ENCODE measurements at regions not wholly inside any gene's neighbourhood (a gene's known extent, or its start where the extent isn't known, plus 50 kb on each side); places are given as distances from the start of the nearest gene placed in this dataset.

- Mint-ChIP-seq H3K27me3 (peaks cover 24% of the 10 kb centered on the region), H3K27ac (no peak overlapping the region)
Observed at GRCh38 chr3:194971965-194972364, 286.3 kb downstream of the FAM43A start.

DNA sequence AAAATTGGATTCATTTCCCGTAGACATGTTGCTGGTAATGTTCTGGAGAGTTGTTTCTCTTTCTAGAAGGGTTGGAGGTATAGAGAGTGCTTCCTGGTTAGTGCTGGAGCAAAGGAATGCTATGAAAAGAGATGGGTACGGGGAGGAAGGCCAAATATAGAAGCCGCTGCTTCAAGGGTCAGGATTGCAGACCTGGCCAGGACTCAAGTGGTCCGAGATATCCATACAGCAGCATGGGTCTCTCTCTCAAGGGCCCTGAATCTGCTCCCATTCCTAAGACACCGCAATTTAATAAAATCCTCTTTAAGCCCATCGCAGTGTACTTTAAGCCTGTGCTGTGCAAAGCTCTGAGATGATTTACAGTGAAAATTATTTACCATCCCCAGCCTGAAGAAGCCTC, 287.0 kb downstream of the FAM43A start:
- TF ChIP-seq, protein P1, sequence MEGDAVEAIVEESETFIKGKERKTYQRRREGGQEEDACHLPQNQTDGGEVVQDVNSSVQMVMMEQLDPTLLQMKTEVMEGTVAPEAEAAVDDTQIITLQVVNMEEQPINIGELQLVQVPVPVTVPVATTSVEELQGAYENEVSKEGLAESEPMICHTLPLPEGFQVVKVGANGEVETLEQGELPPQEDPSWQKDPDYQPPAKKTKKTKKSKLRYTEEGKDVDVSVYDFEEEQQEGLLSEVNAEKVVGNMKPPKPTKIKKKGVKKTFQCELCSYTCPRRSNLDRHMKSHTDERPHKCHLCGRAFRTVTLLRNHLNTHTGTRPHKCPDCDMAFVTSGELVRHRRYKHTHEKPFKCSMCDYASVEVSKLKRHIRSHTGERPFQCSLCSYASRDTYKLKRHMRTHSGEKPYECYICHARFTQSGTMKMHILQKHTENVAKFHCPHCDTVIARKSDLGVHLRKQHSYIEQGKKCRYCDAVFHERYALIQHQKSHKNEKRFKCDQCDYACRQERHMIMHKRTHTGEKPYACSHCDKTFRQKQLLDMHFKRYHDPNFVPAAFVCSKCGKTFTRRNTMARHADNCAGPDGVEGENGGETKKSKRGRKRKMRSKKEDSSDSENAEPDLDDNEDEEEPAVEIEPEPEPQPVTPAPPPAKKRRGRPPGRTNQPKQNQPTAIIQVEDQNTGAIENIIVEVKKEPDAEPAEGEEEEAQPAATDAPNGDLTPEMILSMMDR (conservative IDR thresholded peaks at IDR 0.05), result no peak
- peaks cover 25% of the 10 kb centered on the region for H3K27me3 Mint-ChIP-seq
- no peak overlapping the region for H3K4me3 Mint-ChIP-seq
- no peak for DNase-seq (ENCODE audit: extremely low spot score, unreplicated experiment)
- H3K36me3 Mint-ChIP-seq, result no peaks in the 10 kb centered on the region
- no peaks in the 10 kb centered on the region for H3K4me1 Mint-ChIP-seq (ENCODE audit: unreplicated experiment)
- no peak overlapping the region for H3K27ac Mint-ChIP-seq
- H3K9me3 Mint-ChIP-seq, result peaks cover 6% of the 10 kb centered on the region

More at GRCh38 chr3:194971965-194972364, 286.3 kb downstream of the FAM43A start:
- Mint-ChIP-seq H3K36me3 (no peaks in the 10 kb centered on the region), H3K9me3 (peaks cover 6% of the 10 kb centered on the region), H3K4me3 (no peak overlapping the region), H3K4me1 (ENCODE audit: unreplicated experiment) (peaks cover 3% of the 10 kb centered on the region)
- TF ChIP-seq, protein P1 (conservative IDR thresholded peaks at IDR 0.05), result peak; percentile 39
- peak; percentile 48 for DNase-seq (ENCODE audit: extremely low spot score, unreplicated experiment)

- DNase-seq (ENCODE audit: extremely low spot score, unreplicated experiment), result peak; percentile 36
- H3K4me1 Mint-ChIP-seq (ENCODE audit: unreplicated experiment), result no peaks in the 10 kb centered on the region
- H3K27ac Mint-ChIP-seq, result no peak overlapping the region
- H3K4me3 Mint-ChIP-seq, result no peak overlapping the region
- H3K9me3 Mint-ChIP-seq, result peaks cover 6% of the 10 kb centered on the region
- no peaks in the 10 kb centered on the region for H3K36me3 Mint-ChIP-seq
- TF ChIP-seq, protein P1 (conservative IDR thresholded peaks at IDR 0.05), result no peak
- H3K27me3 Mint-ChIP-seq, result peaks cover 19% of the 10 kb centered on the region
Observed at GRCh38 chr3:194973366-194974000, 287.8 kb downstream of the FAM43A start.

- no peak overlapping the region for H3K27ac Mint-ChIP-seq
- H3K27me3 Mint-ChIP-seq, result peaks cover 17% of the 10 kb centered on the region
- peaks cover 6% of the 10 kb centered on the region for H3K9me3 Mint-ChIP-seq
- peak; percentile 50 for DNase-seq (ENCODE audit: extremely low spot score, unreplicated experiment)
- TF ChIP-seq, protein P1 (conservative IDR thresholded peaks at IDR 0.05), result no peak
- H3K4me3 Mint-ChIP-seq, result no peak overlapping the region
- H3K36me3 Mint-ChIP-seq, result no peaks in the 10 kb centered on the region
- no peaks in the 10 kb centered on the region for H3K4me1 Mint-ChIP-seq (ENCODE audit: unreplicated experiment)
Observed at GRCh38 chr3:194974468-194975135, 288.9 kb downstream of the FAM43A start.

DNA sequence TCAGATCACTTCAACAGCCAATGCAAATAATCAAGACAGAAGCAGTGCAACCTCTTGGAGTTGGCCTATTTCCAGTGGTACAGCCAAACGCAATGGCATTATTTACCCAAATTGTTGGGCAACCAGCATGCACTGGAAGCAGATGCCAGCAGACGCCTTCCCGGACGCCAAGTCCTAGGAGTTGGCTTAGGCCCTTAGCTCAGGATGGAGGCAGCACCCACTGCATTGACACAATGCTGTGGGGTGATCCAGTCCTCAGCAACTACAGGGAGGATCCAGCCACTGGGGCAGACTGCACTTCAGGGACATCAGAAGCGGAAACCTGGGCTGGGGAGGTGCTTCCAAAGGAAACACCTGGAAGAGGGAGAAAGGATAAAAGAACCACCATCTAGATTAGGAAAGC, 290.4 kb downstream of the FAM43A start:
- H3K4me1 Mint-ChIP-seq (ENCODE audit: unreplicated experiment), result no peaks in the 10 kb centered on the region
- DNase-seq (ENCODE audit: extremely low spot score, unreplicated experiment), result peak; percentile 20
- H3K9me3 Mint-ChIP-seq, result no peaks in the 10 kb centered on the region
- no peak overlapping the region for H3K27ac Mint-ChIP-seq
- H3K36me3 Mint-ChIP-seq, result no peaks in the 10 kb centered on the region
- no peak overlapping the region for H3K4me3 Mint-ChIP-seq
- TF ChIP-seq, protein P1 (conservative IDR thresholded peaks at IDR 0.05), result no peak
- peaks cover 19% of the 10 kb centered on the region for H3K27me3 Mint-ChIP-seq
